ENCODE measurements at regions not wholly inside any gene's neighbourhood (a gene's known extent, or its start where the extent isn't known, plus 50 kb on each side); places are given as distances from the start of the nearest gene placed in this dataset.
"Not testable (repeated sequence)": the region's sequence is repeated elsewhere in the genome, so short reads cannot be mapped to it uniquely, and the experiment has no call there.

DNA sequence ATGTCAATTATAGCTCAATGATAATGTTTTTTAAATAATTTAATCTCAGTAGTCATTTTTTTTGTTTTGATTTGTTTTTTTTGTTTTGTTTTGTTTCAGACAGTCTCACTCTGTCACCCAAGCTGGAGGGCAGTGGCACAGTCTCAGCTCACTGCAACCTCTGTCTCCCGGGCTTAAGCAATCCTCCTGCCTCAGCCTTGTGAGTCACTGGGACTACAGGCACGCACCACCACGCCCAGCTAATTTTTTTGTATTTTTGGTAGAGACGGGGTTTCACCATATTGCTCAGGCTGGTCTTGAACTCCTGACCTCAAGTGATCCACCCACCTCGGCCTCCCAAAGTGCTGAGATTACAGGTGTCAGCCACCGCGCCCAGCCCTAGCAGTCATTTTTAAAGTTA lies 60.6 kb upstream of the RTL6 start:
- TF ChIP-seq POLR2AphosphoS5 (IDR thresholded peaks at IDR 0.05; ENCODE audit: borderline replicate concordance, low read depth, low read length); EZH2 (IDR thresholded peaks at IDR 0.05); FOXP2 (optimal IDR thresholded peaks at IDR 0.05; ENCODE audit: control extremely low read depth, extremely low read length, insufficient read depth): not testable (repeated sequence)
